Fibroblast of lung (primary cell): ENCODE measurements at regions not wholly inside any gene's neighbourhood (a gene's known extent, or its start where the extent isn't known, plus 50 kb on each side); places are given as distances from the start of the nearest gene placed in this dataset.

Experiments used
- DNase-seq, 2 donors: peaks; one replicate each; pipeline versions ENCODE4 v3.0.0 to v3.0.0-alpha.2; 2010; ENCODE audit warnings: low read depth in 2 of 2
- H2AFZ ChIP-seq: 2 replicates; pipeline ENCODE4 v1.5.1; 2012; ENCODE audit warnings: low read length, control low read depth, inconsistent platforms
- H3K27ac ChIP-seq: 2 replicates; pipeline ENCODE4 v1.5.1; 2011; ENCODE audit warnings: low read length, control low read depth; ENCODE audit not compliant: insufficient read depth
- H3K27me3 ChIP-seq: 2 replicates; pipeline ENCODE4 v1.5.1; 2011; ENCODE audit warnings: mild to moderate bottlenecking, low read length; ENCODE audit not compliant: control insufficient read depth, insufficient read depth
- H3K36me3 ChIP-seq: 2 replicates; pipeline ENCODE4 v1.5.1; 2011; ENCODE audit warnings: low read length; ENCODE audit not compliant: control insufficient read depth, insufficient read depth
- H3K4me1 ChIP-seq: 2 replicates; pipeline ENCODE4 v1.5.1; 2011; ENCODE audit warnings: low read length; ENCODE audit not compliant: control insufficient read depth, insufficient read depth; ENCODE audit errors: extremely low read depth
- H3K4me2 ChIP-seq: 2 replicates; pipeline ENCODE4 v1.5.1; 2011; ENCODE audit warnings: low read length, control low read depth; ENCODE audit not compliant: insufficient read depth; ENCODE audit errors: extremely low read depth
- H3K4me3 ChIP-seq, 4 experiments: fragments of 200-600 bp in 1 of 4; sonication (generic) in 1 of 4; replicated peaks in 1 of 4; 2 replicates each; pipeline ENCODE4 v1.5.1; 2011 to 2016; ENCODE audit warnings: low read length in 4 of 4, low read depth in 3 of 4, mild to moderate bottlenecking in 3 of 4, control low read depth in 2 of 4, inconsistent platforms in 1 of 4, mixed read lengths in 1 of 4; ENCODE audit not compliant: insufficient read depth in 1 of 4; ENCODE audit errors: control extremely low read depth in 1 of 4
- H3K79me2 ChIP-seq: 2 replicates; pipeline ENCODE4 v1.5.1; 2012; ENCODE audit warnings: mild to moderate bottlenecking, low read length, inconsistent platforms; ENCODE audit not compliant: control insufficient read depth, insufficient read depth
- H3K9ac ChIP-seq: 2 replicates; pipeline ENCODE4 v1.5.1; 2011; ENCODE audit warnings: mild to moderate bottlenecking, low read length, control low read depth; ENCODE audit not compliant: insufficient read depth
- H3K9me3 ChIP-seq: 2 replicates; pipeline ENCODE4 v1.5.1; 2012; ENCODE audit warnings: low read depth, low read length; ENCODE audit not compliant: control insufficient read depth, insufficient read depth
- H4K20me1 ChIP-seq: 2 replicates; pipeline ENCODE4 v1.5.1; 2011; ENCODE audit warnings: low read length; ENCODE audit not compliant: control insufficient read depth, insufficient read depth; ENCODE audit errors: extremely low read depth
- EZH2 ChIP-seq: IDR thresholded peaks from 2 replicates; pipeline ENCODE4 v1.5.1; 2012; ENCODE audit warnings: low read length, control low read depth, mild to moderate bottlenecking; ENCODE audit errors: missing control alignments
- TF ChIP-seq, protein P1 (sequence below), 2 donors: IDR thresholded peaks in 1 of 2; conservative IDR thresholded peaks in 1 of 2; 1 replicate in 1 of 2; 2 replicates in 1 of 2; pipeline ENCODE4 v1.5.1; 2011 to 2012; ENCODE audit warnings: low read length in 2 of 2, control low read depth in 1 of 2, inconsistent platforms in 1 of 2, low read depth in 1 of 2, mild to moderate bottlenecking in 1 of 2

DNA sequence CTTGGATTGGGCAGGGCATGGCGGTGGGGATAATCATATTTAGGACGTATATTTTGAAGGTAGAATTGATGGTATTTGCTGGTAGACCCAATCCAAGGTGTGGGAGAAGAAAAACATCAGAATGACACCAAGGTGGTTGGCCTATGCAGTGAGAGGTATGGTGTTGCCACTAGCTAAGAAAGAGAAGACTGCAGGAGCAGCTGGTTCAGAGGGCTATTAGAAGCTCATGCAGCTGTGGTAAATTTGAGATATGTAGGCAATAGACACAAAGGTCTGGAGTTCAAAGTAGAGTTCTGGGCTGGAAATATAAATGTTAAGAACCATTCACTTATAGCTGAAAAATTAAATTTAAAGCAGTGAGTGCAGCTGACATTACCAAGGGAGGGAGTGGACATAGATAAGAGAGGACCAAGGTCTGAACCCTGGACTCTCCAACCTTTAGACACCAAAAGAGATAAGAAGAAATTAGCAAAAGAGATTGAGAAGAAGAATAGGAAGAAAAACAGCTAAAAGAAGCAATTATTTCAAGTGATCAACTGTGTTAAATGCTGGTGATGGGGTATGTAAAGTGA, 74.7 kb upstream of the FAM169A start:
- TF ChIP-seq EZH2: no peak
- TF ChIP-seq, protein P1, sequence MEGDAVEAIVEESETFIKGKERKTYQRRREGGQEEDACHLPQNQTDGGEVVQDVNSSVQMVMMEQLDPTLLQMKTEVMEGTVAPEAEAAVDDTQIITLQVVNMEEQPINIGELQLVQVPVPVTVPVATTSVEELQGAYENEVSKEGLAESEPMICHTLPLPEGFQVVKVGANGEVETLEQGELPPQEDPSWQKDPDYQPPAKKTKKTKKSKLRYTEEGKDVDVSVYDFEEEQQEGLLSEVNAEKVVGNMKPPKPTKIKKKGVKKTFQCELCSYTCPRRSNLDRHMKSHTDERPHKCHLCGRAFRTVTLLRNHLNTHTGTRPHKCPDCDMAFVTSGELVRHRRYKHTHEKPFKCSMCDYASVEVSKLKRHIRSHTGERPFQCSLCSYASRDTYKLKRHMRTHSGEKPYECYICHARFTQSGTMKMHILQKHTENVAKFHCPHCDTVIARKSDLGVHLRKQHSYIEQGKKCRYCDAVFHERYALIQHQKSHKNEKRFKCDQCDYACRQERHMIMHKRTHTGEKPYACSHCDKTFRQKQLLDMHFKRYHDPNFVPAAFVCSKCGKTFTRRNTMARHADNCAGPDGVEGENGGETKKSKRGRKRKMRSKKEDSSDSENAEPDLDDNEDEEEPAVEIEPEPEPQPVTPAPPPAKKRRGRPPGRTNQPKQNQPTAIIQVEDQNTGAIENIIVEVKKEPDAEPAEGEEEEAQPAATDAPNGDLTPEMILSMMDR (conservative IDR thresholded peaks at IDR 0.05 in 1 of 2, IDR thresholded peaks at IDR 0.05 in 1 of 2; ENCODE audit: low read depth in 1 of 2, low read length in 2 of 2): no peak
- H2AFZ ChIP-seq: no peak overlapping the region
- H3K9ac ChIP-seq: no peak overlapping the region
- DNase-seq: no peak
- H4K20me1 ChIP-seq: no peaks in the 10 kb centered on the region
- H3K9me3 ChIP-seq: no peaks in the 10 kb centered on the region
- H3K36me3 ChIP-seq: no peaks in the 10 kb centered on the region
- H3K4me3 ChIP-seq: no peak overlapping the region
- no peak overlapping the region for H3K27ac ChIP-seq
- no peaks in the 10 kb centered on the region for H3K79me2 ChIP-seq
- H3K27me3 ChIP-seq: no peaks in the 10 kb centered on the region
- H3K4me1 ChIP-seq: peaks cover 2% of the 10 kb centered on the region
- no peak overlapping the region for H3K4me2 ChIP-seq

DNA sequence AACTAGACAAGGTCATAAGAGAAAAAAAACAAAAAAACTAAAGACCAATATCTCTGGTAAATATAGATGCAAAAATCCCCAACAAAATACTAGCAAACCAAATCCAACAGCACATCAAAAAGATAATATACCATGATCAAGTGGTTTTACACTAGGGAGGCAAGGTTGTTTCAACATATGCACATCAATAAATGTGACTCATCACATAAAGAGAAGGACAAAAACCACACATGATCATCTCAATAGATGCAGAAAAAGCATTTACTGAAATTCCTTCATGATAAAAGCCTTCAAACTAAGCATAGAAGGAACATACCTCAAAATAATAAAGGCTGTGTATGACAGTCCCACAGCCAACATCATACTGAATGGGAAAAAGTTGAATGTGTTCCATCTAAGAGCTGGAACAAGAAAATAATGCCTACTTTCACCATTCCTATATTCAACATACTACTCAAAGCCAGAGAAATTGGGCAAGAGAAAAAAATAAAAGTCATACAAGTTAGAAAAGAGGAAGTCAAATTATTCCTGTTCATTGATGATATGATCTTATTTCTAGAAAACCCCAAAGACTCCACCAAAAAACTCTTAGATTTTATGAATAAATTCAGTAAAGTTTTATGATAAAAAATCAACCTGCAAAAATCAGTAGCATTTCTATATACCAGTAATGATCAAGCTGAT, 72.2 kb upstream of the FAM169A start:
- no peaks in the 10 kb centered on the region for H3K36me3 ChIP-seq
- H3K27me3 ChIP-seq: no peaks in the 10 kb centered on the region
- H2AFZ ChIP-seq: no peak overlapping the region
- no peak overlapping the region for H3K4me3 ChIP-seq
- H3K9me3 ChIP-seq: no peaks in the 10 kb centered on the region
- H3K9ac ChIP-seq: no peak overlapping the region
- H3K79me2 ChIP-seq: no peaks in the 10 kb centered on the region
- DNase-seq: peak; percentile 14 to 33
- H3K4me2 ChIP-seq: no peak overlapping the region
- TF ChIP-seq EZH2: no peak
- TF ChIP-seq, protein P1 (conservative IDR thresholded peaks at IDR 0.05 in 1 of 2, IDR thresholded peaks at IDR 0.05 in 1 of 2; ENCODE audit: low read depth in 1 of 2, low read length in 2 of 2): no peak
- H3K4me1 ChIP-seq: peaks cover 2% of the 10 kb centered on the region
- no peaks in the 10 kb centered on the region for H4K20me1 ChIP-seq
- H3K27ac ChIP-seq: no peak overlapping the region

DNA sequence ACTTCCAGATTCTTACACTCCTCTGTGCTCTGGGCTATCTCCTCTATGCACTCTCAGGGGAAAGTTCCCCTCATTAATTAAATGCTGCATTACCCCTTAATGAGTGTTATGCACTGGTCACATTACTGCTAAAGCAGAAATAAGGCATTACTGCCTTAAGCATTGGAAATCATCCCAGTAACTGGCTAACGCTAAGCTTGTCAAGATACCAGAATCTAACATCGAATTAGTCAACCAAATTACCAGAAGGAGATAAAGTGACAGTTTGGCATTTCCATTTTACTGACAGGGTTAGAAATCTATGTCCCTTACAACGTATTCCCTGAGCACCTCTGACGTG, 69.5 kb upstream of the FAM169A start:
- Histone ChIP-seq H4K20me1 (no peaks in the 10 kb centered on the region), H3K27ac (no peak overlapping the region), H3K9ac (no peak overlapping the region), H3K9me3 (no peaks in the 10 kb centered on the region), H2AFZ (no peak overlapping the region), H3K36me3 (no peaks in the 10 kb centered on the region), H3K4me3 (no peak overlapping the region), H3K4me1 (peaks cover 2% of the 10 kb centered on the region), H3K4me2 (no peak overlapping the region), H3K27me3 (no peaks in the 10 kb centered on the region), H3K79me2 (no peaks in the 10 kb centered on the region)
- no peak for TF ChIP-seq EZH2
- TF ChIP-seq, protein P1 (conservative IDR thresholded peaks at IDR 0.05 in 1 of 2, IDR thresholded peaks at IDR 0.05 in 1 of 2; ENCODE audit: low read depth in 1 of 2, low read length in 2 of 2): no peak
- no peak for DNase-seq
